SU-DHL-6 (cell line): ENCODE measurements at regions not wholly inside any gene's neighbourhood (a gene's known extent, or its start where the extent isn't known, plus 50 kb on each side); places are given as distances from the start of the nearest gene placed in this dataset.

ENCODE experiments used
- H2AFZ ChIP-seq: fragments of 200-600 bp; sonication (generic); 2 replicates; pipeline ENCODE4 v1.6.1; 2014; ENCODE audit warnings: low read depth, mild to moderate bottlenecking, moderate library complexity, mixed read lengths, antibody characterized with exemption, low read length; ENCODE audit not compliant: severe bottlenecking
- H3F3A ChIP-seq: fragments of 200-600 bp; shearing (Covaris generic); 2 replicates; pipeline ENCODE4 v1.6.0; 2016; ENCODE audit warnings: antibody characterized with exemption, mild to moderate bottlenecking; ENCODE audit not compliant: insufficient read depth
- H3K27ac ChIP-seq: fragments of 200-600 bp; sonication (generic); 2 replicates; pipeline ENCODE4 v1.5.1; 2016; ENCODE audit warnings: low read depth, mild to moderate bottlenecking, low read length, moderate library complexity, mixed read lengths
- H3K27me3 ChIP-seq: fragments of 200-600 bp; sonication (generic), shearing (Covaris generic); 2 replicates; pipeline ENCODE4 v1.6.0; 2014; ENCODE audit warnings: mild to moderate bottlenecking, low read length
- H3K36me3 ChIP-seq: fragments of 200-600 bp; sonication (generic); 2 replicates; pipeline ENCODE4 v1.6.1; 2014; ENCODE audit warnings: mild to moderate bottlenecking, low read length, mixed read lengths
- H3K4me2 ChIP-seq: fragments of 300-600, 200-600 bp; shearing (Covaris generic), sonication (generic); 2 replicates; pipeline ENCODE4 v1.6.0; 2014; ENCODE audit warnings: low read length, low read depth, mild to moderate bottlenecking; ENCODE audit not compliant: poor library complexity, severe bottlenecking
- H3K4me3 ChIP-seq: fragments of 200-600 bp; sonication (generic); 2 replicates; pipeline ENCODE4 v1.5.1; 2014; ENCODE audit warnings: antibody characterized with exemption, low read length, mild to moderate bottlenecking, mixed read lengths; ENCODE audit not compliant: insufficient read depth, poor library complexity, severe bottlenecking
- H3K79me2 ChIP-seq: fragments of 200-600 bp; sonication (generic); 2 replicates; pipeline ENCODE4 v1.6.1; 2014; ENCODE audit warnings: mild to moderate bottlenecking, low read length, moderate library complexity; ENCODE audit not compliant: insufficient read depth
- H3K9ac ChIP-seq: fragments of 200-600 bp; sonication (generic); 2 replicates; pipeline ENCODE4 v1.7.0; 2014; ENCODE audit warnings: mild to moderate bottlenecking, low read length
- H3K9me2 ChIP-seq: fragments of 200-600 bp; sonication (generic); replicated peaks from 2 replicates; pipeline ENCODE4 v1.6.1; 2014; ENCODE audit warnings: low read length; ENCODE audit not compliant: insufficient read depth
- H3K9me3 ChIP-seq: fragments of 200-600 bp; sonication (generic); 2 replicates; pipeline ENCODE4 v1.6.1; 2014; ENCODE audit warnings: low read length, mixed read lengths; ENCODE audit not compliant: insufficient read depth
- H4K20me1 ChIP-seq: fragments of 200-600 bp; sonication (generic); 2 replicates; pipeline ENCODE4 v1.6.1; 2014; ENCODE audit warnings: low read depth, mild to moderate bottlenecking, antibody characterized with exemption, low read length, moderate library complexity, mixed read lengths
- EZH2phosphoT487 ChIP-seq: fragments of 200-600 bp; sonication (generic), shearing (Covaris generic); conservative IDR thresholded peaks from 2 replicates; pipeline ENCODE4 v1.6.1; 2018; ENCODE audit warnings: mild to moderate bottlenecking, antibody characterized with exemption, low read length, moderate library complexity, mixed read lengths
- TF ChIP-seq, protein P1 (sequence below): fragments of 200-600 bp; sonication (generic); IDR thresholded peaks from one replicate; pipeline ENCODE4 v1.5.1; 2017; ENCODE audit warnings: antibody characterized with exemption, mild to moderate bottlenecking, low read length, moderate library complexity; ENCODE audit not compliant: insufficient read depth, poor library complexity, severe bottlenecking

- no peaks in the 10 kb centered on the region for H3K27me3 ChIP-seq
- H3K27ac ChIP-seq = no peak overlapping the region
- H2AFZ ChIP-seq = no peak overlapping the region
- H3K9me3 ChIP-seq = no peaks in the 10 kb centered on the region
- no peaks in the 10 kb centered on the region for H3K9me2 ChIP-seq
- no peaks in the 10 kb centered on the region for H3K36me3 ChIP-seq
- no peak overlapping the region for H3K4me3 ChIP-seq
- no peak overlapping the region for H3K4me2 ChIP-seq
- no peaks in the 10 kb centered on the region for H4K20me1 ChIP-seq
- no peak overlapping the region for H3K9ac ChIP-seq
- H3K79me2 ChIP-seq = no peaks in the 10 kb centered on the region
- TF ChIP-seq, protein P1, sequence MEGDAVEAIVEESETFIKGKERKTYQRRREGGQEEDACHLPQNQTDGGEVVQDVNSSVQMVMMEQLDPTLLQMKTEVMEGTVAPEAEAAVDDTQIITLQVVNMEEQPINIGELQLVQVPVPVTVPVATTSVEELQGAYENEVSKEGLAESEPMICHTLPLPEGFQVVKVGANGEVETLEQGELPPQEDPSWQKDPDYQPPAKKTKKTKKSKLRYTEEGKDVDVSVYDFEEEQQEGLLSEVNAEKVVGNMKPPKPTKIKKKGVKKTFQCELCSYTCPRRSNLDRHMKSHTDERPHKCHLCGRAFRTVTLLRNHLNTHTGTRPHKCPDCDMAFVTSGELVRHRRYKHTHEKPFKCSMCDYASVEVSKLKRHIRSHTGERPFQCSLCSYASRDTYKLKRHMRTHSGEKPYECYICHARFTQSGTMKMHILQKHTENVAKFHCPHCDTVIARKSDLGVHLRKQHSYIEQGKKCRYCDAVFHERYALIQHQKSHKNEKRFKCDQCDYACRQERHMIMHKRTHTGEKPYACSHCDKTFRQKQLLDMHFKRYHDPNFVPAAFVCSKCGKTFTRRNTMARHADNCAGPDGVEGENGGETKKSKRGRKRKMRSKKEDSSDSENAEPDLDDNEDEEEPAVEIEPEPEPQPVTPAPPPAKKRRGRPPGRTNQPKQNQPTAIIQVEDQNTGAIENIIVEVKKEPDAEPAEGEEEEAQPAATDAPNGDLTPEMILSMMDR = no peak
- no peak for TF ChIP-seq EZH2phosphoT487
- H3F3A ChIP-seq = no peaks in the 10 kb centered on the region
These were observed 74.2 kb downstream of the CHRNA1 start for GRCh38 chr2:174690026-174690425.

DNA sequence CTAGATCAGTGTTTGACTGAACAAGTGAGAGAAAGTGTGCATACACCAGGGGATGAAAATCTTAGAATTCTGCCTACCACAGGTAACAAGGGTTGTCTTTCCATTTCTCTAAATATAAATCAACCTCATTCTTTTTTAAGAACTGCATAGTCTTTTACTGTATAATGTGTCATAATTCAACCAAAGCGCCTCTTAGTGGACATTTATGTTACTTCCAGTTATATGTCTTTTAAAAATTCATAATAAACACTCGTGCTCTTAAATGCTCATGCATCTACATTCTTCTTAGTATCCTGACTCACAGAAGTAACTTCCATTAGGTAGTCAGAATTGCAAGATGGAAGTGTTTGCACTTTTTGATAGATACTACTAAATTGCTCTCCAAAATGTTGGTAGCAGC, 76.2 kb downstream of the CHRNA1 start:
- no peaks in the 10 kb centered on the region for H3K79me2 ChIP-seq
- TF ChIP-seq EZH2phosphoT487 = no peak
- TF ChIP-seq, protein P1 = peak; percentile 55
- no peak overlapping the region for H3K4me3 ChIP-seq
- no peaks in the 10 kb centered on the region for H3K9me2 ChIP-seq
- H4K20me1 ChIP-seq = no peaks in the 10 kb centered on the region
- peak overlapping the region; percentile 22 for H2AFZ ChIP-seq
- H3K27me3 ChIP-seq = no peaks in the 10 kb centered on the region
- no peaks in the 10 kb centered on the region for H3K36me3 ChIP-seq
- no peak overlapping the region for H3K4me2 ChIP-seq
- H3K9me3 ChIP-seq = no peaks in the 10 kb centered on the region
- H3F3A ChIP-seq = no peaks in the 10 kb centered on the region; the same call in 1 of the 2 replicates
- H3K27ac ChIP-seq = no peak overlapping the region
- no peak overlapping the region for H3K9ac ChIP-seq

- no peaks in the 10 kb centered on the region for H3K27me3 ChIP-seq
- H3K4me3 ChIP-seq = no peak overlapping the region
- no peaks in the 10 kb centered on the region for H3K9me3 ChIP-seq
- no peaks in the 10 kb centered on the region for H3K79me2 ChIP-seq
- no peaks in the 10 kb centered on the region for H3K9me2 ChIP-seq
- H2AFZ ChIP-seq = no peak overlapping the region
- no peak for TF ChIP-seq EZH2phosphoT487
- TF ChIP-seq, protein P1 = no peak
- no peaks in the 10 kb centered on the region for H3K36me3 ChIP-seq
- H3K27ac ChIP-seq = no peak overlapping the region
- H3K4me2 ChIP-seq = no peak overlapping the region
- no peaks in the 10 kb centered on the region; the same call in 1 of the 2 replicates for H3F3A ChIP-seq
- no peak overlapping the region for H3K9ac ChIP-seq
- H4K20me1 ChIP-seq = no peaks in the 10 kb centered on the region
These were observed 77.8 kb downstream of the CHRNA1 start for GRCh38 chr2:174686430-174686829.
